Neural progenitor cell (in vitro differentiated cells): ENCODE measurements at regions not wholly inside any gene's neighbourhood (a gene's known extent, or its start where the extent isn't known, plus 50 kb on each side); places are given as distances from the start of the nearest gene placed in this dataset.

Experiments used
- CTCF ChIP-seq: fragments of 200-600 bp; sonication (generic); IDR thresholded peaks from 2 replicates; pipeline ENCODE4 v1.5.1; 2017; ENCODE audit warnings: antibody characterized with exemption, mild to moderate bottlenecking
- EZH2phosphoT487 ChIP-seq: fragments of 200-600 bp; sonication (generic); IDR thresholded peaks from 2 replicates; pipeline ENCODE4 v1.6.1; 2017; ENCODE audit warnings: antibody characterized with exemption

DNA sequence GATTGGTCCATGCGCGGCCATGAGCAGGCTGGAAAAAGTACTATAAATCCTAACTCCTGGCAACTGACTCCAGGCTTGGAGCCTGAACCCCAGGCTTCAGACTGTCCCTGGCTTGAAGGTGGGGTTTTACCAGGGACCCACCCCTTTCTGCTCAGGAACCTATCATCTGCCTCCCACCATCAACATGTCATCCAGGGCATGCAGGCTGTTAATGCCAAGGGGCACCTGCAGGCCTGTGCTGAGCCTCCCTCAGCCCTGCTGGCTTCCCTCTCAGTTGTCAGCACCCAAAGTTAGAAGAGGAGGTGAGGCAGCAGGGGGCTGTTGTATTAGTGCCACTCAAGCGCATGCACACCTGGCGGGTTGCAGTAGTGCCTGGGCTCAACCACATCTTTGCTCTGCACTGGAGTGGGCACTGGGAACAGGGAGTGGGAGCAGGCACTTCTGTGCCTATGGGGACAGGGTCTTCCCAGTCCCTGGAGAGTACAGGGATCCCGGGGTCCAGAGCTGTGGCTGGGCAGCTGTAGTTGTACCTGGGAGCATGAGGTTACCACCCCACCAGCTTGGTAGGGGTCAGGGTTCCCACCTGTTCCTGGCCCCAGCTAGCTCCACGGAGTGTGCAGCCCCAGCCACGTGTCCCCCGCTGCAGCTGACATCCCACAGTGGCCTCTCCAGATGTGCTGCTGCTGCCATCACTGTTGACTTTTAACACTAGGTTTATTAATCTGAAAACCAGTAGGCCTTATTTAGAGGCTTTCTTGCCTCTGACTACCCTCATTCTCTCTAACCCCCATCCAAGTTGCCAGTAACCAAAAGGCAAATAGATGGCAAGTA lies 306.2 kb upstream of the RIOK2 start:
- TF ChIP-seq EZH2phosphoT487 = no peak
- TF ChIP-seq CTCF = no peak
